ENCODE measurements at regions not wholly inside any gene's neighbourhood (a gene's known extent, or its start where the extent isn't known, plus 50 kb on each side); places are given as distances from the start of the nearest gene placed in this dataset.

GRCh38 chr4:32790803-32791202 lies 2070.6 kb downstream of the PCDH7 start:
- DNase-seq, result no peak
- in situ Hi-C loops (cut with HindIII; ENCODE audit: low pct_ligation_motif_present, low pct_unique_long_range_greater_than_20kb, low sequenced_read_pairs), result no loop called here

GRCh38 chr4:32798471-32799159 lies 2078.4 kb downstream of the PCDH7 start:
- in situ Hi-C loops (cut with HindIII; ENCODE audit: low pct_ligation_motif_present, low pct_unique_long_range_greater_than_20kb, low sequenced_read_pairs), result no loop called here
- no peak for DNase-seq

- DNase-seq, result no peak
- in situ Hi-C loops (cut with HindIII; ENCODE audit: low pct_ligation_motif_present, low pct_unique_long_range_greater_than_20kb, low sequenced_read_pairs), result no loop called here
Observed at GRCh38 chr4:32824336-32824735, 2104.2 kb downstream of the PCDH7 start.

GRCh38 chr4:32826169-32826568 lies 2106.0 kb downstream of the PCDH7 start:
- DNase-seq, result peak; percentile 6

GRCh38 chr4:32830160-32830559 lies 2110.0 kb downstream of the PCDH7 start:
- in situ Hi-C loops (cut with HindIII; ENCODE audit: low pct_ligation_motif_present, low pct_unique_long_range_greater_than_20kb, low sequenced_read_pairs), result no loop called here
- no peak for DNase-seq

More at GRCh38 chr4:32826169-32826568, 2106.0 kb downstream of the PCDH7 start:
- in situ Hi-C loops (cut with HindIII; ENCODE audit: low pct_ligation_motif_present, low pct_unique_long_range_greater_than_20kb, low sequenced_read_pairs), result no loop called here

GRCh38 chr4:32831104-32831503 lies 2110.9 kb downstream of the PCDH7 start:
- no peak for DNase-seq
- in situ Hi-C loops (cut with HindIII; ENCODE audit: low pct_ligation_motif_present, low pct_unique_long_range_greater_than_20kb, low sequenced_read_pairs), result no loop called here

- in situ Hi-C loops (cut with HindIII; ENCODE audit: low pct_ligation_motif_present, low pct_unique_long_range_greater_than_20kb, low sequenced_read_pairs), result no loop called here
Observed at GRCh38 chr4:32840461-32841189, 2120.5 kb downstream of the PCDH7 start.

GRCh38 chr4:32841217-32841616 lies 2121.0 kb downstream of the PCDH7 start:
- in situ Hi-C loops (cut with HindIII; ENCODE audit: low pct_ligation_motif_present, low pct_unique_long_range_greater_than_20kb, low sequenced_read_pairs), result no loop called here
- no peak for DNase-seq

More at GRCh38 chr4:32840461-32841189, 2120.5 kb downstream of the PCDH7 start:
- DNase-seq, result no peak

- in situ Hi-C loops (cut with HindIII; ENCODE audit: low pct_ligation_motif_present, low pct_unique_long_range_greater_than_20kb, low sequenced_read_pairs), result no loop called here
- peak; percentile 15 for DNase-seq
Observed at GRCh38 chr4:32847461-32847860, 2127.3 kb downstream of the PCDH7 start.

GRCh38 chr4:32855622-32856021 lies 2135.5 kb downstream of the PCDH7 start:
- DNase-seq, result no peak
- in situ Hi-C loops (cut with HindIII; ENCODE audit: low pct_ligation_motif_present, low pct_unique_long_range_greater_than_20kb, low sequenced_read_pairs), result no loop called here

GRCh38 chr4:32858361-32858760 lies 2138.2 kb downstream of the PCDH7 start:
- in situ Hi-C loops (cut with HindIII; ENCODE audit: low pct_ligation_motif_present, low pct_unique_long_range_greater_than_20kb, low sequenced_read_pairs), result no loop called here
- DNase-seq, result no peak

- in situ Hi-C loops (cut with HindIII; ENCODE audit: low pct_ligation_motif_present, low pct_unique_long_range_greater_than_20kb, low sequenced_read_pairs), result no loop called here
- peak; percentile 24 for DNase-seq
Observed at GRCh38 chr4:32858971-32859370, 2138.8 kb downstream of the PCDH7 start.

GRCh38 chr4:32864713-32865351 lies 2144.7 kb downstream of the PCDH7 start:
- in situ Hi-C loops (cut with HindIII; ENCODE audit: low pct_ligation_motif_present, low pct_unique_long_range_greater_than_20kb, low sequenced_read_pairs), result no loop called here
- no peak for DNase-seq

- in situ Hi-C loops (cut with HindIII; ENCODE audit: low pct_ligation_motif_present, low pct_unique_long_range_greater_than_20kb, low sequenced_read_pairs), result no loop called here
- DNase-seq, result no peak
Observed at GRCh38 chr4:32876546-32876945, 2156.4 kb downstream of the PCDH7 start.

- in situ Hi-C loops (cut with HindIII; ENCODE audit: low pct_ligation_motif_present, low pct_unique_long_range_greater_than_20kb, low sequenced_read_pairs), result no loop called here
- no peak for DNase-seq
Observed at GRCh38 chr4:32879913-32880312, 2159.7 kb downstream of the PCDH7 start.

GRCh38 chr4:32884198-32884597 lies 2164.0 kb downstream of the PCDH7 start:
- peak; percentile 4 for DNase-seq
- in situ Hi-C loops (cut with HindIII; ENCODE audit: low pct_ligation_motif_present, low pct_unique_long_range_greater_than_20kb, low sequenced_read_pairs), result no loop called here

GRCh38 chr4:32890398-32890797 lies 2170.2 kb downstream of the PCDH7 start:
- in situ Hi-C loops (cut with HindIII; ENCODE audit: low pct_ligation_motif_present, low pct_unique_long_range_greater_than_20kb, low sequenced_read_pairs), result no loop called here
- DNase-seq, result no peak

GRCh38 chr4:32909053-32909452 lies 2188.9 kb downstream of the PCDH7 start:
- in situ Hi-C loops (cut with HindIII; ENCODE audit: low pct_ligation_motif_present, low pct_unique_long_range_greater_than_20kb, low sequenced_read_pairs), result no loop called here
- DNase-seq, result no peak

- no peak for DNase-seq
- in situ Hi-C loops (cut with HindIII; ENCODE audit: low pct_ligation_motif_present, low pct_unique_long_range_greater_than_20kb, low sequenced_read_pairs), result no loop called here
Observed at GRCh38 chr4:32909736-32910135, 2189.6 kb downstream of the PCDH7 start.

- in situ Hi-C loops (cut with HindIII; ENCODE audit: low pct_ligation_motif_present, low pct_unique_long_range_greater_than_20kb, low sequenced_read_pairs), result no loop called here
Observed at GRCh38 chr4:32917586-32917985, 2197.4 kb downstream of the PCDH7 start.

More at GRCh38 chr4:32917586-32917985, 2197.4 kb downstream of the PCDH7 start:
- no peak for DNase-seq
